ENCODE measurements at regions not wholly inside any gene's neighbourhood (a gene's known extent, or its start where the extent isn't known, plus 50 kb on each side); places are given as distances from the start of the nearest gene placed in this dataset.

DNA sequence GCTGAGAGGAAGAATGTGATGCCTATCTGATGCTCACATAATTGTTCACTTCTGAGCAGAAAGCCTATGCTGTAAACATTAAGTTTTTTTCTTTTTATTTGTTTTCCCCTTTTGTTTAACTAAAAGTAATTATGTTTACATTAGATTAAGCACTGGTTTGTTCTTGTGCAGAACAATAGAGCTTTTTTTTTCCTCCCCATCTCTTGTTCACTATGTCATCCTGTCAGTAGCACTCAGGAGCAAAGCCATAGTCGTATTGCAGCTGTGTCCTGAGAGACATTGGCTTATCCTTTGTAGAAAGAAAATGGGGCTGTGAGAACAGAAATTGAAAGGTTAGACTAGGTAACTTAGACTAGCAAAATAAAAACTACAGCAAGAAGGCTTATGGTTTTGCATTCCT, 301.8 kb upstream of the RAG2 start:
- DNase-seq (ENCODE audit: low read depth in 2 of 2): no peak

GRCh38 chr11:36890841-36891240, 292.8 kb upstream of the RAG2 start:
- no peak for DNase-seq (ENCODE audit: low read depth in 2 of 2)

DNA sequence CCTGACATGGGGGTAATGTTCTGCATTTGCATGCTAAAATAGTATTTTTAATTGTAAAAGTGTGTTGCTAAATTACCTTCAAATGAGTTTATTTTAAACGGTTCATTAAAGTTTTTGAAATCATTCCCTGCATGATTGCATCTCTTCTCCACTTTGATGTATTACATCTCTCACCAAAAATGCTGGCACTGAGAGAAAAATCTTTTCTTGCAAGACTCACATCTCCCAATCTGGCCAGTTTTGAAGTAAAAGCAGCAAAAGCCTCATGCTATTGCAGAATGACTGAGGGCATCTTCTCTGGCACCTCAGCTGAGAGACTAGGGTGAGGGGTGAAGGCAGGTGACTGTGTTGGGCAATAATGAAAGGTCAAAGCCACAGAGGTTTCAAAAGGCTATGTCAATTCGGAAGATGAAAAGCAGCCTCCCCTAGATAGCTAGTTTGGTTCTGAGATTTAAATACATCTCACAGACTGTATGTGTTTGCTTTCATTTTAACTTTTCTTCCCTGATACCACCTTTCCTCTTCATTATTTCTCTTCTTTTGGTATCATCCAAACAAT, 292.2 kb upstream of the RAG2 start:
- DNase-seq (ENCODE audit: low read depth in 2 of 2): no peak

DNA sequence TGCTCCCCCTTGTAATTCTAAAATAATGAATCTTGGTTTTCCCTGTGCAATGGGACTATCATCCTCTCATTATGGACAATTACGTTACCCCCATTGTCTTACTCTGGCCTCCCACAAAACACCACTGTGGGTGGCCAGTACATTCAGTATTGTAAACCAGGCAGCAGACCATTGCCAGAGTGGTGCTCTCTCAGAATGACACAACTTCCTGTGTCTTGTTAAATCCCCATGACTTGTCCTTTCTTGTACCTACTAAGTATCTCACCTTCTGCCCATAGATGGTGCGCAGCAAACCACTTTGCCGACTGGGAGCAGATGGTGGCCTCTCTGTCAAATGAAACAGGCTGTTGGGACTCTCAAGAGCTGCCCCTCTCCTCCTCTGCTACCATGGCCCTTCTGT, 287.1 kb upstream of the RAG2 start:
- no peak for DNase-seq (ENCODE audit: low read depth in 2 of 2)

DNA sequence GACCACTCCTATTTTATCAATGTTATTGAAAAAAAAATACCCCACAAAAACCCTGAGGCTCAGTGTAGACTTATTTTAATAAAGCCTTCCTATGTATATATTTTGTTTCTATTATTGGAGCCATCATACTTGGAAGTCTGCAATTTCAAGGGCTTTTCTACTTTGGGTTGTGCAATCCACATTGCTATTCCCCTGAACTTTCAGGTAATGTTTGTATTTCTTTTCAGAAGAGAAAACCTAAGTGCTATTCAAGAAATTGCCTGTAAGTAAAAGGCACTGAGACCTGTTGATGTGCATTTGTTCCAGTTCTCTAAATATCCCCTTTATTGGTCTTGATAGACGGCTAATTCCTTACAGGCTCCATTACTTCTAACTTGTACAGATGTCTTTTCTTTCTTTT, 280.7 kb upstream of the RAG2 start:
- no peak for DNase-seq (ENCODE audit: low read depth in 2 of 2)

- no peak for DNase-seq (ENCODE audit: low read depth in 2 of 2)
Measured at GRCh38 chr11:36877149-36877548, 279.1 kb upstream of the RAG2 start.

DNA sequence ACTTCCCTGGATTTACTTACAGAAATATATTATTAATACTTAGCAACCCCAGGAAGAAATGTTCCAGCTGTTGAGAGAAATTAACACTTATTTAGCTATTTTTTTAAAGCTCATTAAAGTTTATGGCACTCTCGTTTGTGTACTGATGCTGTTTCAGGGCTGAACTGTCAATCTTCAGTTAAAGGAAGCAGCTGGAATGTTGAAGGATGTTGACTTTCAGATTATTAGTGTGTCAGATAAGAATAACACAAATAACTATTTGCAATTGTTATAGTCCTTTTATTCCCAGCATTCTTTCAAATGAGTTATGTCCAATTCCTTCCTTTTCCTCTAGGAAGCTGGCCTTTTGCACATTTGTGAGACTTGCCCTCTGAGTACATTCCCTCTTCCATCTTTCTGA, 278.2 kb upstream of the RAG2 start:
- DNase-seq (ENCODE audit: low read depth in 2 of 2): no peak

- DNase-seq (ENCODE audit: low read depth in 2 of 2): no peak
Measured at GRCh38 chr11:36874291-36874690, 276.3 kb upstream of the RAG2 start.

GRCh38 chr11:36870361-36870760, 272.3 kb upstream of the RAG2 start:
- no peak for DNase-seq (ENCODE audit: low read depth in 2 of 2)

- no peak for DNase-seq (ENCODE audit: low read depth in 2 of 2)
Measured at GRCh38 chr11:36868380-36868779, 270.3 kb upstream of the RAG2 start.

GRCh38 chr11:36865846-36866245, 267.8 kb upstream of the RAG2 start:
- no peak for DNase-seq (ENCODE audit: low read depth in 2 of 2)

GRCh38 chr11:36854875-36855274, 256.8 kb upstream of the RAG2 start:
- DNase-seq (ENCODE audit: low read depth in 2 of 2): no peak

DNA sequence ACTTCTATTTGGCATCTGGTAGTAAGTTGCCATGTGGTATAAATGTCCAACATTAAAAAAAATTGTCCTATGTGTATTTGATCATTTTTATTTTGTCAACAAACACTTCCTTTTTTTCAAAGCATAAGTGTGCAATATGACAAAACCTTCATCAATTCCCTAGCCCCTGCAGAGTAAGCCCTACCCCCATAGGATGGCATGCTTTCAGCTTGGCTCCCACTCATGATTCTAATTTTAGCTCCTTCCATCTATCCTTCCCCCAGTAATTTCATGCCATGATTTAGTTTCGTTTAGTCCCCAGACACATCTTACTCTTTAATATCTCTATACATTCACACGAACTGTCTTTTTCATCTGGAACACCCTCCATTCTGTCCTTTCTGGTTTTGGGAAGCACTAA, 250.6 kb upstream of the RAG2 start:
- DNase-seq (ENCODE audit: low read depth in 2 of 2): no peak

DNA sequence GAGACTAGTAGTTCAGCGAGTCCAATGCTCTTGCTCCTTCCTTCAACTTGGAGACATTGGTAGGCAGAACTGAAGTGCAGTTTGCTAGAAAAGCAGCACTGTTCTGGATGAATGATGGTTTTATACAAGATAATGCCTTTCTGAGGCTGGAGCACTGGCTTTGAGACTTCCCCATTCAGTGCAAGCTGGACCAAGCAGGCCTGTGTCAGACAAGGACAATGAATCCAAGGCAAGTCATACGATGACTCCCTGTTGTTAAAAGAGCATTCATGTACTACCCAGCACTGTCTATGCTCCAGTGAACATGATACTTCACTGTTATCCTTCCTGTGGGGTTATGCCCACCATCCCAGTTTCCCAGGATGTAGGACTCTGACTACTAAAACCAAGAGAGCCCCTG, 242.3 kb upstream of the RAG2 start:
- no peak for DNase-seq (ENCODE audit: low read depth in 2 of 2)

GRCh38 chr11:36837831-36838437, 239.9 kb upstream of the RAG2 start:
- DNase-seq (ENCODE audit: low read depth in 2 of 2): no peak

- no peak for DNase-seq (ENCODE audit: low read depth in 2 of 2)
Measured at GRCh38 chr11:36825251-36825650, 227.2 kb upstream of the RAG2 start.

DNA sequence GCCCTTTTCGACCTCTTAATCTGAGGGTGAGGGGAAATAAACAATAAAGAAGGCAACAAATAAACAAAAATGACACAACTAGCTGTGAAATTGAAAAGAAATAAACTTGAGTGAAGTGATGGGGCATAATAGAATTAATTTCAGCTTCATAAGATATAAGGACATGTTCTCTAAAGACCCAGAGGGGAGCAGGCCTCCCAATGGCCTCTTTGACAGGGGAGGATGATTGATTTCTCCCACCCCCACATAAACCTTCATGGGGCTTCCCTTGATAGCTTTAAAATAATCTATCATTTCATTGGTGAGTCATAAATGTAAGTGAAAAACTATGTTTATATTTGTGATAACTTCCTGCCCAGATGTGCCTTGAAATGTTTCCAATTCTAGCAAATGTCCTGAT, 226.3 kb upstream of the RAG2 start:
- DNase-seq (ENCODE audit: low read depth in 2 of 2): no peak

DNA sequence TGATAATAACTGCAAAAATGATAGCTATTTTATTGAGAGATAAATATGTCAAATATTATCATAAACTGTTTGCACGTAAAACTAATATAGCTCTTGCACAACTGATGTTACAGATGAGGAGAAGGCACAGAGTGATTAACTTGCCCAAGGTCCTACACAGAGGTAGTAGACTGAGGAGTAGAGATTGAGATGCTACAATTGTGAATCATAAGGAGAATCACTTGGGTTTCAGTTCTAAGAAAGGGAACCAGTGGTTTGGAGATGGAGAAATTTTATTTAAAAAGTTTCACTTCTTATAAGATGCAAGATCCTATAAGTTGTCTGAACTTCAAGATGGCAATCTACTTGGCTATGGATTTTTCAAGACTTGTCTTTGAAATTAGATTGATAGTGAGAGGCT, 224.8 kb upstream of the RAG2 start:
- DNase-seq (ENCODE audit: low read depth in 2 of 2): no peak

DNA sequence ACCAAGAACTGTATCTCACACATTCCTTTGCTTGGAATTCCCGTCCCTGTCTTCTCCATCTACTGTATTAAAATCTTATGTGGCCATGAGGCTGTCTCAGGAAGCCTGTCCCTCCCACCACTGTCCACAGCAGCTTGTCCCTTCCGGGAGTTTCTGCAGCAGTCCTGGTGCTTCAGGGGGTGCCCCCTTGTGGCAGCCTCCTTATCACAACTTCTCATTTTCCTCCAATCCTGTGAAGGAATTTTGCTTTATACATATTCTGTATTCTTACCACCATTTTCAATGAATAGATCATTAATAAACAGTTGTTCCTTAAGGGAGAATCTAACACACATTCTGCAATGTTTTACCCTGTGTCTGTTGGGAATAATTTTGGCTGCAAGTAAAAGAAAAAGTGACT, 220.4 kb upstream of the RAG2 start:
- DNase-seq (ENCODE audit: low read depth in 2 of 2): no peak

DNA sequence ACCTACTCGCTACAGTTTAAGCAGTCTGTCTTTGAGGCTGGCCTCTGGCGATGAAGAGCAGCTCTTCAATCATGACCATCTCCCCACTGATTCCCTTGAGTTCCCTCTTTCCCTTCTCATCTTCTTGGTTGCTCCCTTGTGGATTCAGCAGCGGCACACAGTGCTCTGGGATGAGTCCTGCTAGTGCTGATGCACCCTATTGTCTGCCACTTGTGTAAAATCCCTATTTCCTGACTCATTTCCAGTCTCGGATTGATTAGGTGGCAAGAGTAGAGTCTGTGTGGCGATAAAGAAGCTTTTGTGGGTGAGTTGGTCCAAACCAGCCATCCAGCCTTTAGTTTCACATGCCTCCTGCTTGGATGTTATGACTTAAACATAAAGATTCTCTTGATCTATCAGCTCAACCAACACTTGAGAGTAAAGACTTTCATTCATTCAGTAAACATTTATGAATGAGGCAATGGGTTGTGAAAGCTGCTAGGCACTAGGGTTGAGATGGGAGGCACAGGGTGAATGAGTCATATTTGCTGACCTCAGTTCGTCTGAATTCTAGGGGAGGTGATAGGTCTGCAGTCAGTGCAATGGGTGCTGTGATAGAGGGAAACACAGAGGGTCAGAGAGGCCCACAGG, 219.4 kb upstream of the RAG2 start:
- DNase-seq (ENCODE audit: low read depth in 2 of 2): no peak

DNA sequence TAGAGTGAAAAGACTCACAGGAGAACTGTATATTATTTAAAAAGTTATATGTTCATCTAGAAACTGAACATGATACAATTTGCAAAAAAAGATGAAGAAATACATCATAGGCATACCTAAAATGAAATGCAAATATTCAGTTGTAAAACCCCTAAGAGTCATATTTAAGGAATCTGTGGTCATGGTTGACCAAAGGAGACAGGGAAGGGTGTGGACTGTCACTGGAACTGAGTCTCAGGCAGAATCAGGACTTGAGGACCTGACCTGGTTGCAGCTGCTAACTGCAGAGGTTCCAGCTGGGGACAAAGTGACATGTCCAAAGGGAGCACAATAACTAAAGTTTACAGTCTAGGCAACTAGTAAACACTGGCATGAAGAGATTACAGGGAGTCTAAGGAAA, 211.3 kb upstream of the RAG2 start:
- no peak for DNase-seq (ENCODE audit: low read depth in 2 of 2)

GRCh38 chr11:36807871-36808270, 209.8 kb upstream of the RAG2 start:
- no peak for DNase-seq (ENCODE audit: low read depth in 2 of 2)

DNA sequence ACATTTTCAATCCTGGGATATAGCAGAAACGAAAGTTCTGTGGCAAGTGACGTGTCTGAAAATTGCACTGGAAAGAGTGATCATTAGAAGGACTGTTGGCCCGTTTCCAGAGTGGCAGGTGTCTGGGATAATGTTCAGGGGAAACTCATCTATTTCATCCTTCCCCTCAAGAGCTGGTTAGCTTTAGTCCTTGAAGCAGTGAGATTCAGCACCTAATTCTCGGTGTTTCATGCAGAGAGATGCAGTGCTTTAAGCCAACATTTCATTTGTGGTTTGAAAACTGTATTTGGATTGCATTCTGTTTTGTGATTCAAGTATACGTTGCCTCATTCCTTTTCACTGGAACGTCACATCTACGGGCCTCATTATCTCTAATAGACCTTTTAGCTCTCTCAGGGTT, 205.0 kb upstream of the RAG2 start:
- no peak for DNase-seq (ENCODE audit: low read depth in 2 of 2)
